Kidney epithelial cell (primary cell): ENCODE measurements at regions not wholly inside any gene's neighbourhood (a gene's known extent, or its start where the extent isn't known, plus 50 kb on each side); places are given as distances from the start of the nearest gene placed in this dataset.

ENCODE experiments used
- DNase-seq: peaks from one replicate; pipeline ENCODE4 v3.0.0-alpha.2; 2010; ENCODE audit warnings: low read depth
- H3K27me3 ChIP-seq: 2 replicates; pipeline ENCODE4 v1.6.0; 2011; ENCODE audit warnings: low read length; ENCODE audit not compliant: control insufficient read depth, insufficient read depth
- H3K36me3 ChIP-seq: 2 replicates; pipeline ENCODE4 v1.5.1; 2011; ENCODE audit warnings: low read length; ENCODE audit not compliant: control insufficient read depth, insufficient read depth
- H3K4me3 ChIP-seq: 2 replicates; pipeline ENCODE4 v1.5.1; 2011; ENCODE audit warnings: low read depth, mild to moderate bottlenecking, control low read depth, low read length
- TF ChIP-seq, protein P1 (sequence below): IDR thresholded peaks from 2 replicates; pipeline ENCODE4 v1.5.1; 2011; ENCODE audit warnings: mild to moderate bottlenecking, moderate library complexity, low read length, control low read depth, inconsistent platforms; ENCODE audit not compliant: insufficient read depth, poor library complexity, severe bottlenecking

DNA sequence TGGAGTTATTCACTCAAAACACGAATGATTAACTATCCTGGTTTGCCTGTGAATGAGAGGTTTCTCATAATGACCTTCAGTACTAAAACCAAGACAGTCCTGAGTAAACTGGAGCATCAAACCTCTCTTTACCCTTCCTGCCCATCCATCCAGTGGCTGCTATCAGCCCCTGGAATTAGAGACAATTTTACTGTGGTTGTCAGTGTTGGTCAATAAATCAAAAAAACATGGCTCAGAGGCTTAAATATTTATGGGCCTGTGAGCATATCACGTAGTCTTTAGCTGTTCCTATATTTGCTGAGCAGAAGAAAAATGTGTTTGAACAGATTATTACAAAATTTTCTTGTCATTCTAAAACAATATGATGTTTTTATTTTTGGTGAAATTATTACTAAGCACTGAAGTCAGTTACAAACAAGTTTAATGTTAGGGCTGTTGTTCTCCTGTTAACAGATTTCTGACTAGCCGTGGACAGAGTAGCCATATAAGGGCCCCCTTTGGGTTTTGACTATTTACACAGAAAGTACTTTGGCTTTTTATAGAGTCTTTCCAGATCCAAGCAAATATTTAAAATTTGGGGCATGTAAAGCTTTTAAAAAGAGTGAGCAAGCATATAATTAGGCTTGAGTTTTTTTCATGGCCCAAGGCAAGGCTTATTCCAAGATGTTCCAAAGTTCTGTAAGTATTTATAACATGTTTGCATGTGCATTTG lies 580.9 kb downstream of the DIPK2A start:
- no peaks in the 10 kb centered on the region for H3K27me3 ChIP-seq
- TF ChIP-seq, protein P1, sequence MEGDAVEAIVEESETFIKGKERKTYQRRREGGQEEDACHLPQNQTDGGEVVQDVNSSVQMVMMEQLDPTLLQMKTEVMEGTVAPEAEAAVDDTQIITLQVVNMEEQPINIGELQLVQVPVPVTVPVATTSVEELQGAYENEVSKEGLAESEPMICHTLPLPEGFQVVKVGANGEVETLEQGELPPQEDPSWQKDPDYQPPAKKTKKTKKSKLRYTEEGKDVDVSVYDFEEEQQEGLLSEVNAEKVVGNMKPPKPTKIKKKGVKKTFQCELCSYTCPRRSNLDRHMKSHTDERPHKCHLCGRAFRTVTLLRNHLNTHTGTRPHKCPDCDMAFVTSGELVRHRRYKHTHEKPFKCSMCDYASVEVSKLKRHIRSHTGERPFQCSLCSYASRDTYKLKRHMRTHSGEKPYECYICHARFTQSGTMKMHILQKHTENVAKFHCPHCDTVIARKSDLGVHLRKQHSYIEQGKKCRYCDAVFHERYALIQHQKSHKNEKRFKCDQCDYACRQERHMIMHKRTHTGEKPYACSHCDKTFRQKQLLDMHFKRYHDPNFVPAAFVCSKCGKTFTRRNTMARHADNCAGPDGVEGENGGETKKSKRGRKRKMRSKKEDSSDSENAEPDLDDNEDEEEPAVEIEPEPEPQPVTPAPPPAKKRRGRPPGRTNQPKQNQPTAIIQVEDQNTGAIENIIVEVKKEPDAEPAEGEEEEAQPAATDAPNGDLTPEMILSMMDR, result no peak
- no peak overlapping the region for H3K4me3 ChIP-seq
- H3K36me3 ChIP-seq, result no peaks in the 10 kb centered on the region
- DNase-seq, result no peak

DNA sequence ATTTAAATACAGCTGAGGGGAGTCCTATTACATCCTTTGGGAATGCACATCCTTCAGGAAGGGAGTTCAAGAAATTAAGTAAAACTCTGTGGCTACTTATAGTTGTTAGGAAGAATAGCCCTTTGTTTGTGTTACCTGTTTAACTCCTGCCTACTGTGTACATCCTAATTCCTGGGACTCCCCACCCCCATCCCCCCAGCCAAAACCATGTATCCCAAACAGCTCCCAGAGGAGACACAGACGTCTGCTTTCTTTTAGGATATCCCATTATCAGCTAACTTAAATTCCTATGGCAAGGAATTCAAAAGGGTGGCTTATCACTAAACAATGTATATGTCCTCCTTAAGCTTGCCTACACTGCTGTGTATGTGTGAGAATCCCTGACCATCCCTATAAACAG lies 581.7 kb downstream of the DIPK2A start:
- DNase-seq, result no peak
- H3K36me3 ChIP-seq, result no peaks in the 10 kb centered on the region
- H3K27me3 ChIP-seq, result no peaks in the 10 kb centered on the region
- TF ChIP-seq, protein P1, result no peak
- no peak overlapping the region for H3K4me3 ChIP-seq

DNA sequence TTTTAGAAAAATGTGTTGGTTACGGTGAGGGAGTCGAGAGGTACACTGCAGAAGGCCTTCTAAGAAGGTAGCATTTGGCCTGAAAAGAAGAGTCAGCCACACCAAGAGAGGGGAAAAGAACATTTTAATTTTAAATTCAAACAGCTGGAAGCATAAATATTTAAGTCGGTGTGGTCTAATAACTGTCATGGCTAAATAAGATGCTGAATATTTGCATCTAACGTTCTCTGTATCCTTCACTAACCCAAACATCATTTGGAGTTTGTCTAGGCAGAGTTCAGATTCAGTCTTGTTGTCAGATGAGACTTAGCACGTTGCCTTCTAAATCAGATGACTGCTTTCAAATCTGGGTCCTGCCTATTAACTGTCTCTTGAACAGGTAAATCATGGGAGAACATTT lies 583.3 kb downstream of the DIPK2A start:
- Histone ChIP-seq H3K4me3 (no peak overlapping the region), H3K36me3 (no peaks in the 10 kb centered on the region), H3K27me3 (no peaks in the 10 kb centered on the region)
- DNase-seq, result no peak
- TF ChIP-seq, protein P1, result no peak

DNA sequence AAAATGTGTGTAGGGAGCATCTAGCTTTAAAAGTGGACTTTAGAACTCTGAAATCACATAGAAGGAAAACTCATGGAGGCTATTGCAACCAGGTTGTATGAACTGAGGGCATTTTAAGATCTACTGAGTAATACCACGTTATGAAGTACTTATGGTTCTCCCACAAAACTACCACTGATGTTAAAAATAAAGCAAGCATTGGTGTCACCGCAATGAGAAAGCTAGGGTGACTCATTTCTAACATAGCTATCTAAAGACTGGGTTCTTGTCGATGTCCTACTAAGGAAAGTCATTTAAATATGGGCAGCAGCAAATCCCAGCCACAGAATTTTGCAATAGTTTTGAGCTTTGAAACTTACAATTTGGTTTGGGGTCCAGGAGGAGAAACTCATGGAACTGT lies 584.8 kb downstream of the DIPK2A start:
- Histone ChIP-seq H3K27me3 (no peaks in the 10 kb centered on the region), H3K4me3 (no peak overlapping the region), H3K36me3 (no peaks in the 10 kb centered on the region)
- TF ChIP-seq, protein P1, result no peak
- DNase-seq, result no peak

DNA sequence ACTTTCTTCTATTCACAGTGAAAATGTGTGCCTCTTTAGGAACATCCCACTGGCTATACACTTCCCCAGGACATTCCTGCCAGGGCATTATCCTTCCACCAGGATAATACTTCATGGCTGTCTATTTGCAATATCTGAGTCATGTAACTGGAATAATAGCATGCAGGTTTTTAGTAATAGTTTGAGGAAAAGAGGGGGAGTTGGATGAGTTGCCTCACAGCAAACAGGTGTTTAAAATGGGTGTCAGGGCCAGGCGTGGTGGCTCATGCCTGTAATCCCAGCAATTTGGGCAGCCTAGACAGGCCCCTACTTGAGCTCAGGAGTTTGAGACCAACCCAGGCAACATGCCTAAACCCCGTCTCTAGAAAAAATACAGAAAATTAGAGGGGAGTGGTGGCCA lies 585.9 kb downstream of the DIPK2A start:
- no peak for DNase-seq
- TF ChIP-seq, protein P1, result no peak
- Histone ChIP-seq H3K36me3 (no peaks in the 10 kb centered on the region), H3K27me3 (no peaks in the 10 kb centered on the region), H3K4me3 (no peak overlapping the region)

DNA sequence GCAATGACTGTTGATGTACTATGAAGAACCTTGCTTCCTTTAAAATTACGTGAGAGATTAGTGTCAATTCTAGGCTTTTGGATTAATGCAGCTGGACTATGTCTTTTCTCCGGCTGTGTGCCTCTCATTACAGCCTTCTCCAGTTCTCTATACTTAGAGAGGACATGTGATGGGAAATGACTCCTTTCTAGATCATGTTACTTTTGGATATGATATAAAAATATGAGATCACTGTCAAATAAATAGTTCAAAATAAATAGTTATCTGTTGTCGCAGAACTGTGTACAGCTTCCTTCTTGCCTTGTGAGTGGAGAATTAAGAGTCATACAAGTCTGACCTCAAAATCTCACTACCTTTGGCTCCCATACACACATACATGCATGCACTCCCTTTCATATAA lies 592.4 kb downstream of the DIPK2A start:
- no peak for DNase-seq
- Histone ChIP-seq H3K27me3 (no peaks in the 10 kb centered on the region), H3K36me3 (no peaks in the 10 kb centered on the region), H3K4me3 (no peak overlapping the region)
- TF ChIP-seq, protein P1, result no peak
